ENCODE measurements at regions not wholly inside any gene's neighbourhood (a gene's known extent, or its start where the extent isn't known, plus 50 kb on each side); places are given as distances from the start of the nearest gene placed in this dataset.

DNA sequence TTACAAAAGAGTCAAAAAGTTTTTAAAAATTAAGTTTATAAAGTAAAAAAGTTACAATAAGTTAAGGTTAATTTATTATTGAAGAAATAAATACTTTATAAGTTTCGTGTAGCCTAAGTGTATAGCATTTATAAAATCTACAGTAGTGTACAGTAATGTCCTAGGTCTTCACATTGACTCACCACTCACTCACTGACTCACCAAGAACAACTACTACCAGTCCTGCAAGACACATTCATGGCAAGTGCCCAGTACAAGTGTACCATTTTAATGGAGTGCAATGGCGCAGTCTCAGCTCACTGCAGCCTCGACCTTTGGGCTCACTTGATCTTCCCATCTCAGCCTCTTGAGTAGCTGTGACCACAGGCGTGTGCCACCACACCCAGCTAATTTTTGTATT lies 128.2 kb downstream of the GPX5 start:
- TF ChIP-seq MXI1 (conservative IDR thresholded peaks at IDR 0.05; ENCODE audit: poor library complexity, severe bottlenecking) (no peak), TAF1 (IDR thresholded peaks at IDR 0.05; ENCODE audit: low read depth) (no peak), EP300 (conservative IDR thresholded peaks at IDR 0.05; ENCODE audit: poor library complexity, severe bottlenecking) (no peak), RAD21 (conservative IDR thresholded peaks at IDR 0.05) (no peak), EZH2 (IDR thresholded peaks at IDR 0.05; ENCODE audit: borderline replicate concordance, insufficient read depth, low read length, poor library complexity, severe bottlenecking) (no peak), REST (IDR thresholded peaks at IDR 0.05; ENCODE audit: borderline replicate concordance) (no peak), POLR2AphosphoS5 (IDR thresholded peaks at IDR 0.05) (no peak), CTCF (IDR thresholded peaks at IDR 0.05; ENCODE audit: poor library complexity, severe bottlenecking) (no peak)

DNA sequence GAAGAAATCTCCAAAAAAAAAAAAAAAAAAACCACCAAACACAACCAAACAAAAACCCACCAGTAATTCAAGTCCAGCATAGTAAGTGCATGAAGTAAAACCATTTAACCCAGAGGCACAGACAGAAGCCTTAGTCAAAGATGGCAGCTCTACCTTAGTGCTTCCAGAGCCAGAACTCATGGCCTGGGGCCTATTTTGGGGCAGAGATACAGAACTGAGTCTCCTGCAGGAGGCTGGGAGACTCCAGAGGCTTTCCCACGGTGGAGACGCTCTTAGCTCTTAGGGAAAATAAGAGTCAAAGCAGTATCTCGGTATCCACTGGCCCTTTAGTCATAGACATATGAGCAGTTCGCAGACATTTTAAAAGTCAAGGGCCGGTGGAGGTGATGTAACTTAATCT lies 129.5 kb downstream of the GPX5 start:
- H3K27ac ChIP-seq (ENCODE audit: low read length): no peak overlapping the region
- TF ChIP-seq CTCF (IDR thresholded peaks at IDR 0.05; ENCODE audit: poor library complexity, severe bottlenecking) (no peak), REST (IDR thresholded peaks at IDR 0.05; ENCODE audit: borderline replicate concordance) (no peak), POLR2AphosphoS5 (IDR thresholded peaks at IDR 0.05) (no peak), RAD21 (conservative IDR thresholded peaks at IDR 0.05) (no peak), MXI1 (conservative IDR thresholded peaks at IDR 0.05; ENCODE audit: poor library complexity, severe bottlenecking) (no peak), EZH2 (IDR thresholded peaks at IDR 0.05; ENCODE audit: borderline replicate concordance, insufficient read depth, low read length, poor library complexity, severe bottlenecking) (no peak)
- no peaks in the 10 kb centered on the region for H4K20me1 ChIP-seq (ENCODE audit: insufficient read depth)
- H3K79me2 ChIP-seq (replicated peaks; ENCODE audit: insufficient read depth, low read length): no peaks in the 10 kb centered on the region
- H3K36me3 ChIP-seq (ENCODE audit: insufficient read depth, low read length): no peaks in the 10 kb centered on the region
- H3F3A ChIP-seq (ENCODE audit: insufficient read depth, low read length, poor library complexity, severe bottlenecking): peaks cover 7% of the 10 kb centered on the region
- H3K27me3 ChIP-seq (ENCODE audit: insufficient read depth, low read depth, low read length): no peaks in the 10 kb centered on the region
- no peak overlapping the region for H3K4me2 ChIP-seq (ENCODE audit: low read length)
- no peaks in the 10 kb centered on the region for H3K9me3 ChIP-seq (ENCODE audit: low read length)
- no peak overlapping the region for H3K4me3 ChIP-seq (ENCODE audit: low read length)
- no peak overlapping the region for H3K9ac ChIP-seq (ENCODE audit: low read length)
- H3K9me2 ChIP-seq (ENCODE audit: insufficient read depth, low read length): no peaks in the 10 kb centered on the region
- no peak overlapping the region for H2AFZ ChIP-seq (ENCODE audit: low read depth, low read length)

More for the DNA sequence above, 128.2 kb downstream of the GPX5 start:
- Histone ChIP-seq H3K79me2 (replicated peaks; ENCODE audit: insufficient read depth, low read length) (no peaks in the 10 kb centered on the region), H3K36me3 (ENCODE audit: insufficient read depth, low read length) (no peaks in the 10 kb centered on the region), H2AFZ (ENCODE audit: low read depth, low read length) (no peak overlapping the region), H3K4me3 (ENCODE audit: low read length) (no peak overlapping the region), H3K27ac (ENCODE audit: low read length) (no peak overlapping the region), H4K20me1 (ENCODE audit: insufficient read depth) (no peaks in the 10 kb centered on the region), H3K27me3 (ENCODE audit: insufficient read depth, low read depth, low read length) (no peaks in the 10 kb centered on the region), H3K9ac (ENCODE audit: low read length) (no peak overlapping the region), H3K9me2 (ENCODE audit: insufficient read depth, low read length) (no peaks in the 10 kb centered on the region), H3K9me3 (ENCODE audit: low read length) (no peaks in the 10 kb centered on the region), H3K4me2 (ENCODE audit: low read length) (no peak overlapping the region), H3F3A (ENCODE audit: insufficient read depth, low read length, poor library complexity, severe bottlenecking) (no peaks in the 10 kb centered on the region)

All from neural cell (in vitro differentiated cells).